Midbrain (tissue), 1 donor: ENCODE measurements at regions not wholly inside any gene's neighbourhood (a gene's known extent, or its start where the extent isn't known, plus 50 kb on each side); places are given as distances from the start of the nearest gene placed in this dataset.
A peak's percentile ranks its signal among the peaks of the same experiment; 100 is the strongest.

Experiments
- DNase-seq: peaks from one replicate; lab custom pipeline; 2025; lab: John Stamatoyannopoulos, UW

DNA sequence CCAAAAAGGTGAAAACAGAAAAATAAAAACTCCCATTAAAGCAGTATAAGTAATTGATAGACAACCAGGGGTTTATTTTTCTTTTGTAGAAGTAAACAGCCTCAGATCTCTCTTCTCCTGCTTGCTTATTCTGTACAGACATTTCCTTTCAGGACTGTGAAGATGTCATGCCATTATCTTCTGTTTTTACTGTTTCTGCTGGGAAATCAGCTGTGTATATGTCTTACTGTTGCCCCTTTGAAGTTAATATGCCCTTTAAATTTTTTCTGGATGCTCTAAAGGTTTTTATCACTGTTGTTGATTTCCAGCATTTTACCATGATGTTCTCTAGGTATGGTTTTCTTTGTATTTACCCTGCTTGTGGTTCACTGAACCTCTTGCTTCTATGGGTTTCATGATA, 199.5 kb downstream of the NXNL2 start:
- DNase-seq, result no peak

DNA sequence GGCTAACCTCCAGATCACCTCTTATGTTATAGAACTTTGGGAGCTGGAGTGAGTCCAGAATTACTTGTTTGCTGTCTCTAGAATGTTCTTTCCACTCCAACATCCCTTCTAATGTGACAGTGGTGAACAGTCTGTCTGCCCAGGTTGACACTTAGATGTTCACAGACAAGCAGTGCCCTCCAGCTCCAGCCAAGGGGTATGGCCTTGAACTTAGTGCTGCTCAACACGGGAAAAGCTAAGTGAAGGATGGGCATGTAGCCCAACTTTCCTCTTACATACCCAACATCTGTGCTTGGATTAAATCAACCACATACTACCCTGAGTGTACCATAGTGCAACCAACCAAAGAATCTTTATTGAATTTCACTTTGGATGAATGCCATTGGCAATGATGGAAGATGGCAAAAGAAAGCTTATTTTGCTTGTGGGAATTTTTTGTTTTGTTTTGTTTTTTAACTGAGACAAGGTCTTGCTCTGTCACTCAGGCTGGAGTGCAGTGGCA, 201.2 kb downstream of the NXNL2 start:
- DNase-seq, result no peak

DNA sequence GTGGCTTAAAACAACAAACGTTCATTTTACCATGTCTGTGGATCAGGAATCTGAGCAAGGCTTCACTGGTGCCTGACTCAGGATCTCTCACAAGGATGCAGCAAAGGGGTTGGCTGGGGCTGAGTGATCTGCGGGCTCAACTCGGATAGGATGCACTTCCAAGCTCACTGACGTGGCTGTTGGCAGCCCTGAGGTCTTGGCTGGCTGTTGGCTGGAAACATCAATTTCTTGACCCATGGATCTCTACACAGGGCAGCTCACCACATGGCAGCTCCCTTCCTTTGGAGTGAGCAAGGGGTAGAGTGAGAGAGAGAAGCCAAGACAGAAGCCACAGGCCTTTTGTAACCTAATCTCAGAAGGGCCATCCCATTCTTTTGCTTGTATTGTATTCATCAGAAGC, 202.1 kb downstream of the NXNL2 start:
- DNase-seq, result no peak

DNA sequence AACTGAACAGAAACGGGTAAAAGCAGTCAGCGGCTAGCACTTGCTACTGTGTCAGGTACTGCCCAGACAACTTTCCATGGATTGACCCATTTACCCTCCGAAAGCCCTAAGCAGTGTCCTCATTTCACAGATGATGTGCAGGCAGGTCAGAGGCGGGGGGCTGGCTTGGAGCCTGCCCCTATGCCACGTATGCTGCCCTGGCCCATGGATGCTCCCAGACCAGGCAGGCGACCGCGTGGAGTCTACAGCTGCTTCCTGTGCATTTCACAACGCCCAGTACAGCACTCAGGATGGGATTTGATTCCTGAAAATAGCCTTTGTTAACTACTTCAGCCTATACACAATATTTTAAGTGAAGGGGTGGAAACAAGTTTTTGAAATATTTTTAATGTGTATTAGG, 202.9 kb downstream of the NXNL2 start:
- no peak for DNase-seq

DNA sequence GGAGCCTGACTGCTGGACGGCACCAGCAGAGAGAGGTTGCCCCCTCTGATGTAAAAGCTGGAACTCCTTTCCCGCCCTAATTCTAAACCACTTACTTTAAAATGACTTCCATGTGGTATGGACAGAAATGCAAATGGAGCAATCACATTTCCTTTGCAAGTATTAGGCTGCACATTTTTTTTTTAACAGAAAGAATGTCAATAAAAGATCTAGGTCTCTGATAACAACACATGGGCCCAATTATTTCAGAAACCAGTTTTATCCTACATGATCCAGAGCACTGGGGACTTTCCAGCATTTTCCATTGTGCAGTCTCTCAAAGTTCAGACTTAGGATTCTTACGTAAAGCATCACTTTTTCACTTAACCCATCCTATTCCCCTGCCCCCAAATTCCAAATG, 203.7 kb downstream of the NXNL2 start:
- DNase-seq, result no peak

DNA sequence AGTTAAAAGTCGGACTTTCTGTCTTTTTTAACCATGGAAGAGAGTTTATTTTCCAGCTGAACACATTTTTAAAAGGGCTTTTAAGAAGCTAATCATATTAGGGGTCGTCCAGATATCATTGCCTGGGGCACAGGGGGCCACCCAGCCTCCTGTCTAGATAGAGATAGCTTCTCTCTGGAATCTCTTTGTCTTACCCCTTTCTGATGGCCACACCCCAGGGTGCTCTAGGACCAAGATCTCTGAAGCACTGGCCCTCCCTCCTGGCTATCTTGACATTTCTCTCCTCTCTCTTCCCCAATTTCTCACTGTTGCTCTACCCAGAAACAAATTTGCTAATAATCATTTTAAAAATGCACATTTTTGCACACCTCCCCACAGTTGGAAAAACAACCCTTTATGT, 204.4 kb downstream of the NXNL2 start:
- DNase-seq, result no peak

DNA sequence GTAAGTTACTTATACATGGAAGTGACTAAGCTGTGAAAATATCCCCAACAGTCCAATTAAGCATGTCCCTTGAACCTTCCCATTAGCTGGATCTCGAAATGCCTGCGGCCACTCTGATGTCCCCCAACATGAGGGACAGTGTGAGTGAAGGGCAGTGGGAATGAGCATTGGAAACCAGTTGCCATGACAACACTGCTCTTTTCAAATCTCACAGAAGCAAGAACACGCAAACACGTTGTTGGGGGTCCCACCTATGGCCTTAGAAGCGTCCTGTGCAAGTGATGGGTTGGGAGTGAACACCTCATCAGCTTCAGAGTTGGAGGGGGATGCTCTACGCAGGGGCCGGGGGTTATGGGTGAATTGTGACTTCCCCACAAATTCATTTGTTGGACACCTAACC, 205.9 kb downstream of the NXNL2 start:
- no peak for DNase-seq

DNA sequence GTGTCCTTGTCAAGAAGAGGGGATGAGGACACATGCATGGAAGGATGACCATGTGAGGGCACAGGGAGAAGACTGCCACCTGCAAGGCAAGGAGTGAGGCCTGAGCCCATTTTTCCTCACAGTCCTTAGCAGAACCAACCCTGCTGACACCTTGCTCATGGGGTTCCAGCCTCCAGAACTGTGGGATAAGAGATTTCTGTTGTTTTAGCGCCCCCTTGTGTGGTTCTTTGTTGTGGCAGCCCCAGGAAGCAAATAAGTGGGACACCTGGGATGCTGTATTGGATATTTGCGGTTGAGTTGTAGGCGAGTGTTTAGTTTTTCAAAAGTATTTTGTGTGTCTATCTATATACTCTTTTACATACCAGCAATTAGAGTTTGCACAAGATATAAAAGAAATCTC, 206.4 kb downstream of the NXNL2 start:
- DNase-seq, result no peak

DNA sequence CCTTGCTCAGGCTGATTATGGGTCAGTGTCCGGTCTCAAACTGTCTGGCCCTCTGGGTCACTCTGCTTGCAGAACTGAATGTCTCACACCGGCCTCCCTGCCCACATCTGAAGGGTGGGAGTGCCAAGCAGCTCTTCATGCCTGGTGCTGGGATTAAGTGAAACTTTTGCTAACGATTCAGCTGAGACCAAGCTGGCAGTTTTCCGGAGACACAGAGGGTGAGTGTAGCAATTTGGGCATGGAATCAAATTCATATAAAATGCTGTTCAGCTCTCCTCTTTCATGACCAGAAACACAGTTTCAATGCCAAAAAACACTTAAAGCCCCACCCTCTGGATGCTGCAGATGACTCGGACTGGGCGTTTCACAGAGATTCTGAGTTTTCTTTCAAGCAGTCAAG, 207.5 kb downstream of the NXNL2 start:
- DNase-seq, result peak; percentile 28

DNA sequence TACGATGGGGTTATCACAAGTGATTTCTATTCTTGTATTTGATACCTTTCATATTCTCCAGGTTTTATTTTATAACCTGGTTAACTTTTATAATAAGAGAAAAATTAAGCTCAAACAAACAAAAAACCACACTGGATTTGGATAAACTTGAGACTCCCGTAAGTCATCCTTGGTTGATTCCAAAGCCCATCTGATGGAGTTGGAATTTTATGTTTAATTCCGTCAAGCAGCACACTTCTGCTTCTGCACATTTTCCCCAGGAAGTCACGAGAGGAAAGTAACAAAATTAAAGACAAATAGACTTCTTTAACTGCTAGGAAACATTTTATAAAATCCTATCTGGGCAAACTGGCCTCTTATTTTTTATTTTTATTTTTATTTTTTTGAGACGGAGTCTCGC, 207.9 kb downstream of the NXNL2 start:
- no peak for DNase-seq

DNA sequence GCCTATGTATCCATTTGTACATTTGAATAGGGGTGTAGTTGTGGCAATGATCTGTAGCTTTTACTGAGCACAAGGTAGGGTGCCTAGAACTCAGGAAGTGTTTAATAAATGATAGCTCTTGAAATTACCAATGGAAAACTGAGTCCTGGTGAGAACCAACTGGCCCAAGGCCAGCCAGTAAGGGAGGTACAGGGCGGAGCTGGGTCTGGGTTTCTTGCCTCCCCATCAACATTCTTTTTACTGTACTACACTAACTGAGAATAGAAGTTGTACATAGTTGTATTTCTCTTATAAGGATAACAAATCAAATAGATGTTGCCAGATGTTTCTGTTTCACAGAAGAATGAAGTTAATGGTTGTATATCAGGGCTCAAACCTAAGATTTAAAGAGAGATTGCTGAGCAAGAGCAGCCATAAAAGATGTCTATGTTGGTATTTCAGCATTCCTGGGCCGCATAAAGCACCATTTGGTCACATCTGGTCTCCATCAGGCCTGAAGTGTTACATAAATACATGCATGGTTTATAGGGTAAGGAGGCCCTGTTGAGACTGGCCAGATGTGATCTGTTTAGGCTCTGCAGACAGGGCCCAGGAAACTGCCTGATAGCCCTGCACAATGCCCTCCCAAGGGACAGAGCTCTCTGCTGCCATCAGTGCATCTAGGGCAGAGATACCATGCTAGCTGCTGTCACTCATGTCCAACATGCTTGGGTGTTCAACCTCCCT, 210.5 kb downstream of the NXNL2 start:
- no peak for DNase-seq

DNA sequence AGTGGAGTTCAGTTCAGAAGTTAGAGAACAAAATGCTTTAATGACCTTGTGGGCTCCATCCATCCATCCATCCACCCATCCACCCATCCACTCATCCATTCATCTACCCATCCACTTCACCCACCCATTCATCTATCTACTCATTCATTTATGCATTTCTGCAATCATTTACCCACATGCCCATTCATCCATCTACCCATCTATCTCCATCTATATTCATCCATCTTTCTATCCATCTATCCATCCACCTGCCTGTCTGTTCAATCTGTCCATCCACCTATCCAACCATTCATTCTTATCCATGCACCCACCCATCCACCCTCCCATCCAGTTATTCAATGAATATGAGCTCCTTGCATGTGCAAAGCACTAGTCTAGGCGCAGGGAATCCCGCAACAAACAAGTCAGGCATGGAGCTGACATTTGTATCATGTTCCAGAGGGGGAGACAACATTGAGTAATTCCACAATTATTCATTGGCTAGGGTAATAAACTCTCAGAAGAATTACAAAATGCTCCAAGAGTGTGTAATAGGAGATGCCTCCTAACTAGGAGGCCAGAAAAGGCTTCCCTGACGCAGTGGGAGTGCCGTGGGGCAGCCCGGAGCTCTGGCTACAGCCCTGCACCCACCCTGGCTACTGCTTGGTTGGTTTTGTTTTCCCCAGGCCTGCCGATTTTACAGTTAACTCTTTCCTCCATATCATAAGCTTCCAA, 211.2 kb downstream of the NXNL2 start:
- DNase-seq, result no peak

DNA sequence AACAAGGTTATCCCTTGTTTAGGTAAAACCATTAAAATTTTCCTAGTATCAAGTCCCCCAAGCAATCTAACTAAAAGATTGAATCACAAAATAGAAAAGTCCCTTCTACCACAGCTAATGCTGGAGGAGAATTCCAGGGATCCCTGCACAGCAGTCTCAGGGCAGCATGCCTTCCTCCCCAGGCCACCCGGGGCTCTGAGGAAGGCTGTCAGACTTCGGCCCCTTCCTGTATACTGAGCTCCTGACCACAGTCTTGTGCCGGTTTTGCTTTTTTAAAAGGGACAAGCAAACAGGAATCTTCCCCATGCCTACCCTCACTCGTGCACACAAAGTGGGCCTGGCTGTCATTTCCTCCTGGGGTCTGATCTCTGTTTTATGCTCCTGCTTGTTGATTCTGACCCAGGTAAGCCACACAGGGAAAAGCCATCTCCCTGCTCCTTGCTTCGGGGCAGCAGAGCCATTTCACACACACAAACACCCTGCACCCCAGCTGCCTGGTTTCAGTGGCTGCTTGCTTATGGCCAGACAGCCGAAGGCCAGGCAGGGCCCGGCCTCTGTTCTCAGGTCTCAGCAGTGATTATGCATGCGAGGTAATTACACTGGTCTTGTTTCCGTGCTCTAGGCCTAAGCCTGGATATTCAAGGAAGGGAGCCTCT, 211.9 kb downstream of the NXNL2 start:
- no peak for DNase-seq

DNA sequence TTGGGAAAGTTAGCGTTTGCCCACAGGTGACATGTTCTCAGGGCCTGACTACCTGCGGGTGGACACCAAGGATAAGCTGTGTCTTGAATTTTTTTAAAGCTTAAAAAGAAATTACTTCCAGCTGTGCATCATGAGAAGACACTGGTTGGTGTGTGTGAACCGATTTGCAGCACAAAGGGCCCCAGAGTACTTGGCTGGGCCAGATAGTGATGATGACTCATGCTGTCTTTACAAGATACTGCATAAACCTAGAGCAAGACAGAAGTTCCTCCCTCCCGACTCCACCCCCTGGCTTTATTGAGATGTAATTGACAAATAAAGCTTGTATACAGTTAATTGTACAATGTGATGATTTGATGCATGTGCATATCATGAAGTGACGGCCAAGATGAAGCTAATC, 212.8 kb downstream of the NXNL2 start:
- DNase-seq, result no peak

DNA sequence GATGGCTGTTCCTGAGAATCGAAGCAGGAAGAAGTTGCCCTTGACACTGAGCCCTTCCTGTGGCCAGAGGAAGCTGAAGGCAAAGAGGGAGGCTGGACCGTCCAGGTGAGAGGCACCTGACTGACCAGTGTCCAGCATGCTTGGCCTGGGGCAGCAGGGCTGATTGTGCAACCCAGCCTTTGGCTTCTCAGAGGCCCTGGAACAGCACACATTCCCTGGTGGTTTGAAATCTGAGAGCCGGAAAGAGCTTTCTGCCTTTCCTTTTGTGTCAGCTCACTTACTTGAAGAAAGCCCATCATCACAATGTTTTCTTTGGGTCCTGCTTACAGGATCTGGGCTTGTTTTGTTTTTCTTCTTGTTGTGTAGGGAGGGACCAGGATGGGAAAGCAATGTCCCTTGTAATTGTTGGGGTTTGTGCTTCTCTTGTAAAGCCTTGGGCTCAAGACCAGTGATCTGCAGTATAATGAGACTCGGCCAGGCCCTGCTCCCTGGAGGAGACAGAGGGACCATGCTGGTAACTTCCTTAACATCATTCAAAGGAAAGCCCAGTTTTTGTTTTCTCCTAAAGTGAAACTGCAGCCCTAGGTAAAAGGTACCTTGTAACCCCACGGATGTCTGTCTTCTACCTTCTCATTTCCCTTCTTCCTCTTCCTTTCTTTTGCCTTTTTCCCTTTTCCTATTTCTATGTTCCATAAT, 213.7 kb downstream of the NXNL2 start:
- DNase-seq, result no peak

DNA sequence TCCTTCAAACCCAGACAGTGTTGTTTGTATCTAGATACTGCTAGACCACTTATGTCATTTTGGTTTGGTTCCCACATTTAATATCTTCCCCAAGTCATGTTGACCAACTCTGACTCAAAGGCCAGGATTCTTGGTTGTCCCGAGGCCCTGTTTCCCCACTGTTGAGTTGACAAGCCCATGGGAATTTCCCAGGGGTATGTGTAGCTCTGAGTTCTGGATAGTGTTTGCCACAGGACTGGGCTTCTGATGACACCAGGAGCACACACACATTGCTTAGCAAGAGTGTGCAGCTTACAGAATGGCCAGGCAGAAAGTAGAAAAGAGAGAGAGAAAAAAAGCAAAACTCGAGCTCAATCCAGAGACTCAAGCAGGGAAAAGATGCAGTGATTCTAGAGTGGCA, 214.4 kb downstream of the NXNL2 start:
- DNase-seq, result no peak

DNA sequence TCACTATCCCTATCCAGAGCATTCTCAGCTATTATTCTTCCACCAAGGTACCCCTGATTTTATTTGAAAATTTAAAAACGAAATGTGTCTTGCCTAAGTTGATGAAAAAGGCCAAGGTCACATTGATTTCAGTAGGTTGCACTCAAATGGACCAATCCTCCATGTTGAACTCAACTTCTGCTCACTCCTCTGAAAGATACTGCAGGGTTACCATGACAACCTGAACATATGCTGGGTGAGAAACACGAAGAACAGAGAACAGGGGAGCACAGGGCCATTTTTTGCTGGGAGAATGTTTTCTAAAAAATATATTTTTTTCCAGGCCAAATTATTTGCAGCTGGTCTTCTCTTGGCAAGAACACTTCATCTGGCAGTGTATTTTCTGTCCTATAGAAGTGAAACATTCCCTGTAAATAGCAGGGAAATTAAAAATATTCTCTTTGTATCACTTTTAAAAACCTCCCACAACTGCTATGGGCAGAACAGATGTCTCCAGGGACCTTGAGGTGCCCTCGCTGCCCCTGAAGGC, 215.9 kb downstream of the NXNL2 start:
- DNase-seq, result no peak

DNA sequence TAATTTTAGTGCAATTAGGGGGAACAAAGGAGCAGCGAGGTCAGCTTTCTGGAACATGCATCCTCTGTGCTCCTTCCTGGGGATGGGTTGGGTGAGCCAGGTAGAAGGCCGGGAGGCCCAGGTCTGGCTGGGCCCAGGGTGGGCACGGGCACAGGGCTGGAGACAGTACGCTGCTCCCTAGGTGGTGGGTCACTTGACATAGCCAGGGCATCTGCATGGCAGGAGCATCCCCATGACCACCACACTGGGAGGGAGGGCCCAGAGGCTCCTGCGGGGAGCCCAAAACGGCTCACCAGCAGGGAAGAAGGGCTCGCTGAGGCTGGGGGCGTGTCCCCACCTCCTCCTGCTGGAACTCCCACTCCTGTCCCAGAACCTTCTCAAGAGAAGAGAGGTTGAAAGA, 216.8 kb downstream of the NXNL2 start:
- DNase-seq, result no peak

DNA sequence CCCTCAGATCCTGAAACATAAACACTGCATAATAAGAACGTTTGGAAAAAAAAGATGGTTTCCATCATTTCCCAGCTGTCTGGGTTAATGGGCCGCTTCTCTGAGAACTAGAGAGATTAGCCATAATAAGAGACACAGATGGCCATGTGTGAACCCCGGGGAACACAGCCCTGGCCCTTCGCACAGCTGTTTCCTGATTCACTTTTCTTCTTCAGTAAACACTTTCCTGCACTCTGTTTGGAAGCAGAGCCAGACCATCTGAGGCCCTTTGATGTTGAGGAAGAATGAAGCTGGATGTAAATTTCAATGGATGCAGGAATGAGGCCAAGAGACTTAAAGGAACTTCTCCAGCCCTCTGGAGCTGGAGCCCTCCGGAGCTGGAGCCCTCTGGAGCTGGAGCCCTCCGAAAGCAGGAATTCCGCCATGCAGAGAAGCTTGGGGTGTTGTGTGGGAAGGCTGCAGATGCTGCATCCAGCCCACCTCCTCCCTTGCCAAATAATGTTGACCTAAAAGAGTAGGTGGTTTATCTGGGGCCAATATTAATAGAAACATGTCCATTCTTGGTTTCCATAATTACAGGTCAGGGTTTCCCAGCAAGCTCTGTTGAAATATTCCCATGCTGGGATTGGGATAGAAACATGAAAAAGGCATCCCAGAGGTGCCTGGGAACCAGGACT, 218.9 kb downstream of the NXNL2 start:
- DNase-seq, result no peak

DNA sequence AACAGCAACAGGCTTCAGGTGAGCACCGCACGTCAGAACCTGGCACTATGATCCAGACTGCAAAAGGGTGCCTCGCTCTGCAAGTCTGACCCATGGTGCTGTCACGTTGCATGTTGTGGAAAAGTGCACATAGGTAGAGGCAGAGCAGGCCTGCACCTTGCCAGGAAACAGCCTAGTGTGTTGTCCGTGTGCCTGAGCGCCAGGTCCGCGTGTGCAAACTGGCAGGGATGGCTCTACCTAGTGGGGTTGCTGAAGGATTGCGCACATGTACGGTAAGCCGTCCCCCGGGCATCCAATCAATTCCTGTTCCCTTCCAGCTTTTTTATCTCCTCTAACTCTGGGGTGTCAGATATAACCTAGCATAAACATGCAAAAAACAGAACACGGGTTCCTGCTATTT, 219.5 kb downstream of the NXNL2 start:
- no peak for DNase-seq

DNA sequence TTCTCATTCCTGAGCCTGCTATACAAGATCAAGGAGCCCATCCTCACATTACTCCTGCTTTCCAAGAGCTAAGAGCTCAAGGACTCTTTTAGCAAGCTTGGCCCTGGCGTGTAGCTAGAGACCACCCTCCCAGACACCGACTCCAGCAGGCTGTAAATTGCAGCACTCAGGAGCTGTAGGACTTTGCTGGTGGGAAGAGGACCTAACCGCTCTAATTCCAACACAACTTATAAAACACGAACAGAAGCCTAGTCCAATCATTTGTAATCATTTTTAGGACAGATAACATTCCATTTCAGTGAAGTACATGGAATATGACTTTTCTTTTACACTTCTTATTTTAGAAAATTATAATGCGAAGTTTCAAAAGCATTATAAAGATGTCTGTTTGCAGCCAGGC, 219.9 kb downstream of the NXNL2 start:
- no peak for DNase-seq
